GM12878 (cell line): ENCODE measurements at regions not wholly inside any gene's neighbourhood (a gene's known extent, or its start where the extent isn't known, plus 50 kb on each side); places are given as distances from the start of the nearest gene placed in this dataset.

Source experiments
- CHD1 ChIP-seq: IDR thresholded peaks from 2 replicates; pipeline ENCODE4 v1.6.1; 2012; ENCODE audit warnings: low read depth, low read length, improper control_type of control experiment
- CTCF ChIP-seq, 3 experiments: IDR thresholded peaks in 2 of 3; conservative IDR thresholded peaks in 1 of 3; 2 replicates each; pipeline ENCODE4 v1.5.1; 2011; ENCODE audit warnings: low read depth in 3 of 3, low read length in 3 of 3, mild to moderate bottlenecking in 3 of 3, control low read depth in 2 of 3, moderate library complexity in 2 of 3, inconsistent platforms in 1 of 3, mixed read lengths in 1 of 3; ENCODE audit not compliant: control insufficient read depth in 2 of 3, insufficient read depth in 1 of 3; ENCODE audit errors: extremely low read depth in 1 of 3
- EP300 ChIP-seq, 2 experiments: fragments of 150-350 bp in 1 of 2; IDR thresholded peaks; 2 replicates each; pipeline ENCODE4 v1.6.1; 2011 to 2012; ENCODE audit warnings: low read depth in 2 of 2, low read length in 2 of 2, borderline replicate concordance in 1 of 2, improper control_type of control experiment in 1 of 2, inconsistent platforms in 1 of 2; ENCODE audit not compliant: control insufficient read depth in 1 of 2
- NRF1 ChIP-seq: conservative IDR thresholded peaks from 2 replicates; pipeline ENCODE4 v1.6.1; 2011; ENCODE audit warnings: mild to moderate bottlenecking, low read depth, low read length, improper control_type of control experiment
- POLR2A ChIP-seq: IDR thresholded peaks from 2 replicates; pipeline ENCODE4 v1.6.1; 2011; ENCODE audit warnings: low read depth, mild to moderate bottlenecking, low read length
- SIN3A ChIP-seq: IDR thresholded peaks from 2 replicates; pipeline ENCODE4 v1.6.1; 2012; ENCODE audit warnings: low read depth, low read length, improper control_type of control experiment
- SREBF2 ChIP-seq: IDR thresholded peaks from 2 replicates; pipeline ENCODE4 v1.6.1; 2012; ENCODE audit warnings: mild to moderate bottlenecking, low read length
- ZNF274 ChIP-seq: IDR thresholded peaks from one replicate; pipeline ENCODE4 v1.8.0; 2011; ENCODE audit not compliant: insufficient read length, insufficient read depth

- TF ChIP-seq SREBF2: no peak
- no peak for TF ChIP-seq POLR2A
- no peak for TF ChIP-seq CHD1
- TF ChIP-seq ZNF274: no peak
- no peak for TF ChIP-seq SIN3A
- no peak for TF ChIP-seq NRF1
- no peak for TF ChIP-seq EP300 (IDR thresholded peaks at IDR 0.05; ENCODE audit: borderline replicate concordance in 1 of 2, control insufficient read depth in 1 of 2, low read depth in 2 of 2, low read length in 2 of 2)
- no peak for TF ChIP-seq CTCF (IDR thresholded peaks at IDR 0.05 in 2 of 3, conservative IDR thresholded peaks at IDR 0.05 in 1 of 3; ENCODE audit: control insufficient read depth in 2 of 3, extremely low read depth in 1 of 3, insufficient read depth in 1 of 3, low read depth in 3 of 3, low read length in 3 of 3)
Observed at GRCh38 chr6:144543006-144543871, 258.1 kb downstream of the UTRN start.
